ENCODE measurements at regions not wholly inside any gene's neighbourhood (a gene's known extent, or its start where the extent isn't known, plus 50 kb on each side); places are given as distances from the start of the nearest gene placed in this dataset.

GRCh38 chr9:1201901-1202300, 151.7 kb downstream of the DMRT2 start:
- no peaks in the 10 kb centered on the region for H3K36me3 ChIP-seq (replicated peaks in 1 of 2; ENCODE audit: control insufficient read depth in 2 of 2, insufficient read depth in 2 of 2, low read length in 2 of 2)
- no peak overlapping the region for H3K9ac ChIP-seq (ENCODE audit: low read depth, low read length, poor library complexity)
- no CpG with 5 or more reads among the region's 8 CpGs for WGBS, 2 donors (ENCODE audit: extremely low coverage in 2 of 2, insufficient read length in 2 of 2, insufficient replicate concordance in 1 of 2)
- H2BK12ac ChIP-seq (ENCODE audit: low read length), result no peak overlapping the region
- no peak for DNase-seq (ENCODE audit: low spot score)
- H3K14ac ChIP-seq (ENCODE audit: low read length), result no peak overlapping the region
- no peaks in the 10 kb centered on the region for H3K4me1 ChIP-seq (ENCODE audit: control insufficient read depth in 2 of 2, insufficient read depth in 1 of 2, low read depth in 1 of 2, low read length in 2 of 2)
- no peak overlapping the region for H4K91ac ChIP-seq (ENCODE audit: low read depth, low read length, poor library complexity)
- no peak overlapping the region for H2BK120ac ChIP-seq (ENCODE audit: low read depth, low read length)
- no peak overlapping the region for H2AFZ ChIP-seq (ENCODE audit: low read length)
- no peak overlapping the region for H3K4me3 ChIP-seq (ENCODE audit: low read length in 2 of 2)
- no peak overlapping the region for H3K23ac ChIP-seq (ENCODE audit: low read depth, low read length, poor library complexity)
- no peak overlapping the region for H3K27ac ChIP-seq (replicated peaks; ENCODE audit: low read length)
- no peaks in the 10 kb centered on the region for H3K79me1 ChIP-seq (ENCODE audit: low read depth, low read length)
- no peak overlapping the region for H2AK5ac ChIP-seq (ENCODE audit: low read depth, low read length)
- H2BK15ac ChIP-seq (ENCODE audit: low read length), result no peak overlapping the region
- H3K4ac ChIP-seq (ENCODE audit: low read length), result no peak overlapping the region
- no peaks in the 10 kb centered on the region for H3K9me3 ChIP-seq (replicated peaks in 1 of 2; ENCODE audit: control insufficient read depth in 2 of 2, insufficient read depth in 1 of 2, low read depth in 1 of 2, low read length in 2 of 2)
- H4K8ac ChIP-seq (ENCODE audit: low read depth, low read length), result no peak overlapping the region
- H3K4me2 ChIP-seq (ENCODE audit: insufficient read depth, low read length, poor library complexity, severe bottlenecking), result no peak overlapping the region
- H2BK5ac ChIP-seq (ENCODE audit: low read length), result no peak overlapping the region
- no peaks in the 10 kb centered on the region for H3K27me3 ChIP-seq (ENCODE audit: control insufficient read depth in 3 of 3, insufficient read depth in 3 of 3, low read depth in 1 of 3, low read length in 3 of 3)
- no peak overlapping the region for H3K18ac ChIP-seq (ENCODE audit: low read length)

DNA sequence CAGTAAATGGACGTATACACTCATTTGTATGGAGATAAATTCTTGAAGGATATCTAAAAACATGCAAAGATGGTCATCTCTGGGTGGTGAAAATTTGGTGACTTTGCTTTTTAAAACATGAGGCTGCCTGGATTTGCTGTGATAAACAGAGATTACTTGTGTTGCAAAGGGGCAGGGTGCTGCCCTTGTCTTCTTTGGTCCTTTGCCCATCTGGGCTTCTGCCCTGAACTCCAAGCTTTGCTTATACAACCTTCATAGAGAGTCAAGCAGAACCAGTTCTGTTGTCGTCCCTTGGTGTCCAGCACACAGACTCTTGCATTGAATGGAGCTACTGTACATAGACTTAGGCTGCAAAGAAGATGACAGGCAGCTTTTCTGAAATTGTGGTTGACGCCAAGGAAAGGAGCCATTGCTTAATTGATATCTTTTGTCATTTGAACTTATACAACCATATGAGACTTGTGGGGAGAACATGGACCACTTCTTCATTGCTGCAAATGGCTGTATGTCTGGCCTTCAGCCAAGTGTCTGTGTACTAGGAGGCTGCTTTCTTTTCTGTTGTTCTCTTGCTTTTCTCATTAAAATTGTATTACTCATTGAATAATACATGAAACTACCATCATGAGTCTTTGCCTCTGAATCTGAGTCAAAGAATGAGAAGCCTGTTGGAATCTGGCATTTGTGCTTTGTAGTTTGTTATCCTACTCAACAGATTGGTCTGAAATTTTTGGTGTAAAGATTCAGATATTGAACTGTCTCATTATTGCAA, 152.5 kb downstream of the DMRT2 start:
- Histone ChIP-seq H3K4ac (ENCODE audit: low read length) (no peak overlapping the region), H4K91ac (ENCODE audit: low read depth, low read length, poor library complexity) (no peak overlapping the region), H3K4me2 (ENCODE audit: insufficient read depth, low read length, poor library complexity, severe bottlenecking) (no peak overlapping the region), H2BK120ac (ENCODE audit: low read depth, low read length) (no peak overlapping the region), H3K79me1 (ENCODE audit: low read depth, low read length) (no peaks in the 10 kb centered on the region), H3K36me3 (replicated peaks in 1 of 2; ENCODE audit: control insufficient read depth in 2 of 2, insufficient read depth in 2 of 2, low read length in 2 of 2) (no peaks in the 10 kb centered on the region), H2AK5ac (ENCODE audit: low read depth, low read length) (no peak overlapping the region), H2BK12ac (ENCODE audit: low read length) (no peak overlapping the region), H3K27me3 (ENCODE audit: control insufficient read depth in 3 of 3, insufficient read depth in 3 of 3, low read depth in 1 of 3, low read length in 3 of 3) (no peaks in the 10 kb centered on the region), H3K9me3 (replicated peaks in 1 of 2; ENCODE audit: control insufficient read depth in 2 of 2, insufficient read depth in 1 of 2, low read depth in 1 of 2, low read length in 2 of 2) (no peaks in the 10 kb centered on the region), H2BK5ac (ENCODE audit: low read length) (no peak overlapping the region), H3K4me1 (ENCODE audit: control insufficient read depth in 2 of 2, insufficient read depth in 1 of 2, low read depth in 1 of 2, low read length in 2 of 2) (no peaks in the 10 kb centered on the region), H3K18ac (ENCODE audit: low read length) (no peak overlapping the region), H3K23ac (ENCODE audit: low read depth, low read length, poor library complexity) (no peak overlapping the region), H3K14ac (ENCODE audit: low read length) (no peak overlapping the region), H2AFZ (ENCODE audit: low read length) (no peak overlapping the region), H3K9ac (ENCODE audit: low read depth, low read length, poor library complexity) (no peak overlapping the region), H2BK15ac (ENCODE audit: low read length) (no peak overlapping the region), H3K4me3 (ENCODE audit: low read length in 2 of 2) (no peak overlapping the region), H4K8ac (ENCODE audit: low read depth, low read length) (no peak overlapping the region), H3K27ac (replicated peaks; ENCODE audit: low read length) (no peak overlapping the region)
- WGBS, 2 donors (ENCODE audit: extremely low coverage in 2 of 2, insufficient read length in 2 of 2, insufficient replicate concordance in 1 of 2), result no CpG with 5 or more reads among the region's 3 CpGs
- no peak for DNase-seq (ENCODE audit: low spot score)

DNA sequence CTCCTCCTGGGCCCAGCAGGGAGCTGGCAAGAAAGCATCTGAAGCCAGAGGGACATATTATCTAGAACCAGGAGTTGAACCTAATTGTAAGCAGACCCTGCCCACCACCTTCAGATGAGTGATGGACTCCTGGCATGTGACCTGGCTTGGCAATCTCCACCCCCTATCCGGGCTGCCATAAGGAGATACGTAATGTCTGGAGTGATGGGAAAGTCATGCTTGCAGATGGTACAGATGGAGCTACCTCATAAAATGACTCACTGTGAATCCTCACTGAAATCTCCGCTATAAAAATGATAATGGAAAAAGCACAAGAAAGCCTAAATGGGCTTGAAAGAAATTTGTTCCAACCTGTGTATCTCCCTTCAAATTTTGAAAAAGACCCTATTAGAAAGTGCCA, 157.5 kb downstream of the DMRT2 start:
- no peaks in the 10 kb centered on the region for H3K79me1 ChIP-seq (ENCODE audit: low read depth, low read length)
- H3K23ac ChIP-seq (ENCODE audit: low read depth, low read length, poor library complexity), result no peak overlapping the region
- no peak overlapping the region for H2BK15ac ChIP-seq (ENCODE audit: low read length)
- H3K4me3 ChIP-seq (ENCODE audit: low read length in 2 of 2), result no peak overlapping the region
- no peaks in the 10 kb centered on the region for H3K36me3 ChIP-seq (replicated peaks in 1 of 2; ENCODE audit: control insufficient read depth in 2 of 2, insufficient read depth in 2 of 2, low read length in 2 of 2)
- no peak overlapping the region for H4K8ac ChIP-seq (ENCODE audit: low read depth, low read length)
- H4K91ac ChIP-seq (ENCODE audit: low read depth, low read length, poor library complexity), result no peak overlapping the region
- H3K14ac ChIP-seq (ENCODE audit: low read length), result no peak overlapping the region
- no peak overlapping the region for H2BK120ac ChIP-seq (ENCODE audit: low read depth, low read length)
- no peak overlapping the region for H3K18ac ChIP-seq (ENCODE audit: low read length)
- no peak overlapping the region for H3K27ac ChIP-seq (replicated peaks; ENCODE audit: low read length)
- no CpG with 5 or more reads among the region's 3 CpGs for WGBS, 2 donors (ENCODE audit: extremely low coverage in 2 of 2, insufficient read length in 2 of 2, insufficient replicate concordance in 1 of 2)
- no peaks in the 10 kb centered on the region for H3K4me1 ChIP-seq (ENCODE audit: control insufficient read depth in 2 of 2, insufficient read depth in 1 of 2, low read depth in 1 of 2, low read length in 2 of 2)
- no peak for DNase-seq (ENCODE audit: low spot score)
- H3K9me3 ChIP-seq (replicated peaks in 1 of 2; ENCODE audit: control insufficient read depth in 2 of 2, insufficient read depth in 1 of 2, low read depth in 1 of 2, low read length in 2 of 2), result no peaks in the 10 kb centered on the region
- no peak overlapping the region for H2AFZ ChIP-seq (ENCODE audit: low read length)
- H3K4ac ChIP-seq (ENCODE audit: low read length), result no peak overlapping the region
- H3K4me2 ChIP-seq (ENCODE audit: insufficient read depth, low read length, poor library complexity, severe bottlenecking), result no peak overlapping the region
- no peak overlapping the region for H2BK12ac ChIP-seq (ENCODE audit: low read length)
- H3K27me3 ChIP-seq (ENCODE audit: control insufficient read depth in 3 of 3, insufficient read depth in 3 of 3, low read depth in 1 of 3, low read length in 3 of 3), result no peaks in the 10 kb centered on the region
- H2AK5ac ChIP-seq (ENCODE audit: low read depth, low read length), result no peak overlapping the region
- no peak overlapping the region for H2BK5ac ChIP-seq (ENCODE audit: low read length)
- no peak overlapping the region for H3K9ac ChIP-seq (ENCODE audit: low read depth, low read length, poor library complexity)

GRCh38 chr9:1208157-1208556, 158.0 kb downstream of the DMRT2 start:
- H3K4me2 ChIP-seq (ENCODE audit: insufficient read depth, low read length, poor library complexity, severe bottlenecking), result no peak overlapping the region
- no peak overlapping the region for H3K4me3 ChIP-seq (ENCODE audit: low read length in 2 of 2)
- H3K36me3 ChIP-seq (replicated peaks in 1 of 2; ENCODE audit: control insufficient read depth in 2 of 2, insufficient read depth in 2 of 2, low read length in 2 of 2), result no peaks in the 10 kb centered on the region
- H3K27ac ChIP-seq (replicated peaks; ENCODE audit: low read length), result no peak overlapping the region
- no peak overlapping the region for H4K8ac ChIP-seq (ENCODE audit: low read depth, low read length)
- H2BK12ac ChIP-seq (ENCODE audit: low read length), result no peak overlapping the region
- no peak overlapping the region for H3K9ac ChIP-seq (ENCODE audit: low read depth, low read length, poor library complexity)
- no peak overlapping the region for H2BK5ac ChIP-seq (ENCODE audit: low read length)
- H3K9me3 ChIP-seq (replicated peaks in 1 of 2; ENCODE audit: control insufficient read depth in 2 of 2, insufficient read depth in 1 of 2, low read depth in 1 of 2, low read length in 2 of 2), result no peaks in the 10 kb centered on the region
- H2BK15ac ChIP-seq (ENCODE audit: low read length), result no peak overlapping the region
- H3K4ac ChIP-seq (ENCODE audit: low read length), result no peak overlapping the region
- H2BK120ac ChIP-seq (ENCODE audit: low read depth, low read length), result no peak overlapping the region
- H3K79me1 ChIP-seq (ENCODE audit: low read depth, low read length), result no peaks in the 10 kb centered on the region
- H3K23ac ChIP-seq (ENCODE audit: low read depth, low read length, poor library complexity), result no peak overlapping the region
- no peak for DNase-seq (ENCODE audit: low spot score)
- H2AFZ ChIP-seq (ENCODE audit: low read length), result no peak overlapping the region
- H4K91ac ChIP-seq (ENCODE audit: low read depth, low read length, poor library complexity), result no peak overlapping the region
- no peak overlapping the region for H2AK5ac ChIP-seq (ENCODE audit: low read depth, low read length)
- no peak overlapping the region for H3K18ac ChIP-seq (ENCODE audit: low read length)
- H3K27me3 ChIP-seq (ENCODE audit: control insufficient read depth in 3 of 3, insufficient read depth in 3 of 3, low read depth in 1 of 3, low read length in 3 of 3), result no peaks in the 10 kb centered on the region
- no CpG with 5 or more reads among the region's 2 CpGs for WGBS, 2 donors (ENCODE audit: extremely low coverage in 2 of 2, insufficient read length in 2 of 2, insufficient replicate concordance in 1 of 2)
- H3K14ac ChIP-seq (ENCODE audit: low read length), result no peak overlapping the region
- no peaks in the 10 kb centered on the region for H3K4me1 ChIP-seq (ENCODE audit: control insufficient read depth in 2 of 2, insufficient read depth in 1 of 2, low read depth in 1 of 2, low read length in 2 of 2)

Measured in neuronal stem cell (in vitro differentiated cells).